ENCODE measurements at regions not wholly inside any gene's neighbourhood (a gene's known extent, or its start where the extent isn't known, plus 50 kb on each side); places are given as distances from the start of the nearest gene placed in this dataset.

DNA sequence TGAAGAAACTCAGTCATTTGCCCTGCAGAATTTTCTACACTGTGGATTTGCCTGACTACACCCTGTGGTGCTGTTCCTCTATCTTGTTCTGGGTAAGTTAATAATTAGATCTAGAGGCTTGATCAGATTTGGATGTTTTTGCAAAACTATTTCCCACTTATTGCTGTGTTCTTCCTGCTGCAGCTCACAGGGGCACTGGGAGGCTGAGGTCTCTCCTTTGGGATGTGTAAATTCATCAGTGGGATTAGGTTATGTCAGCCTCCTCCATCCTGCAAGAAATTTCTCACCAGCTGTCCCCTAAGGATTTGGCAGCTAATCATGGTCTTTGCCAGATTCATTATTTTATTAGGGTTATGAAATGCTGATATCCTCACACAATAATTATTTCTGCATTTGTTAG lies 148.1 kb upstream of the ZNF32 start:
- TF ChIP-seq, protein P1, sequence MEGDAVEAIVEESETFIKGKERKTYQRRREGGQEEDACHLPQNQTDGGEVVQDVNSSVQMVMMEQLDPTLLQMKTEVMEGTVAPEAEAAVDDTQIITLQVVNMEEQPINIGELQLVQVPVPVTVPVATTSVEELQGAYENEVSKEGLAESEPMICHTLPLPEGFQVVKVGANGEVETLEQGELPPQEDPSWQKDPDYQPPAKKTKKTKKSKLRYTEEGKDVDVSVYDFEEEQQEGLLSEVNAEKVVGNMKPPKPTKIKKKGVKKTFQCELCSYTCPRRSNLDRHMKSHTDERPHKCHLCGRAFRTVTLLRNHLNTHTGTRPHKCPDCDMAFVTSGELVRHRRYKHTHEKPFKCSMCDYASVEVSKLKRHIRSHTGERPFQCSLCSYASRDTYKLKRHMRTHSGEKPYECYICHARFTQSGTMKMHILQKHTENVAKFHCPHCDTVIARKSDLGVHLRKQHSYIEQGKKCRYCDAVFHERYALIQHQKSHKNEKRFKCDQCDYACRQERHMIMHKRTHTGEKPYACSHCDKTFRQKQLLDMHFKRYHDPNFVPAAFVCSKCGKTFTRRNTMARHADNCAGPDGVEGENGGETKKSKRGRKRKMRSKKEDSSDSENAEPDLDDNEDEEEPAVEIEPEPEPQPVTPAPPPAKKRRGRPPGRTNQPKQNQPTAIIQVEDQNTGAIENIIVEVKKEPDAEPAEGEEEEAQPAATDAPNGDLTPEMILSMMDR (optimal IDR thresholded peaks at IDR 0.05 in 1 of 3, IDR thresholded peaks at IDR 0.05 in 1 of 3, conservative IDR thresholded peaks at IDR 0.05 in 1 of 3; ENCODE audit: extremely low read depth in 1 of 3, insufficient read depth in 2 of 3, low read length in 3 of 3): no peak
- no peak for TF ChIP-seq EZH2 (IDR thresholded peaks at IDR 0.05; ENCODE audit: low read length)
